GM12865 (cell line): ENCODE measurements at regions not wholly inside any gene's neighbourhood (a gene's known extent, or its start where the extent isn't known, plus 50 kb on each side); places are given as distances from the start of the nearest gene placed in this dataset.
"Not testable (repeated sequence)": the region's sequence is repeated elsewhere in the genome, so short reads cannot be mapped to it uniquely, and the experiment has no call there.

ENCODE experiments used
- DNase-seq: peaks from one replicate; pipeline ENCODE4 v3.0.0; 2010; ENCODE audit warnings: low read depth
- H3K4me3 ChIP-seq: 2 replicates; pipeline ENCODE4 v1.5.1; 2011; ENCODE audit warnings: mild to moderate bottlenecking, low read depth, low read length, control low read depth
- TF ChIP-seq, protein P1 (sequence below): IDR thresholded peaks from 2 replicates; pipeline ENCODE4 v1.5.1; 2011; ENCODE audit warnings: low read length, control low read depth, low read depth, inconsistent platforms; ENCODE audit not compliant: insufficient read depth; ENCODE audit errors: missing control alignments

DNA sequence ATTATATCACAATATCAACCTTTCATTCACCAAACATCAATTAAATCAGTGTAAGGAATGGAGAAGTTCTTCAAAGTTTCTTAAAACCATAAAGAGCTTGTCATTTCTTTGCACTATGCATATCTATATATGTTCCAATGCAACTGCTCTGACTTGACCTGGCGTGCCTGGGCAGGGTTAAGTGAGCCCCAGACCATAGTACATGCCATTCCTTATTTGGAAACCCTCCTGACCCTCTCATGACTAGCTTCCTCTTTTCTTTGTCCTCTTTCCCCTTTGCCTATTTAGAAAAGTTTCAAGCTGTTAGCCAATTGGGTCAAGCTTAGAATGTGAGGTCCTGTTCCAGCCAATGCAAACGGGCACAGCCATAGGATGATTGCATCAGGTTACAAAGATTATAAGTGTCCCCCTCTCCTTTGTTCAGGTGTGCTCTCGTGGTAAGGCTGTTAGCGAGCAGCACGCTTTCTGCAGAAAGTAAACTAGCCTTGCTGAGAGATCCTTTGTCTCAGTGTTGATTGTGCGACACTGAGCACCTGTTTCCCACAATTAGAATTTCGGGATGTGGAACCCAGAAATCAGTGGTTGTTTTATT lies 78.2 kb upstream of the UXS1 start:
- peak; percentile 14 for DNase-seq
- no peak overlapping the region for H3K4me3 ChIP-seq
- TF ChIP-seq, protein P1, sequence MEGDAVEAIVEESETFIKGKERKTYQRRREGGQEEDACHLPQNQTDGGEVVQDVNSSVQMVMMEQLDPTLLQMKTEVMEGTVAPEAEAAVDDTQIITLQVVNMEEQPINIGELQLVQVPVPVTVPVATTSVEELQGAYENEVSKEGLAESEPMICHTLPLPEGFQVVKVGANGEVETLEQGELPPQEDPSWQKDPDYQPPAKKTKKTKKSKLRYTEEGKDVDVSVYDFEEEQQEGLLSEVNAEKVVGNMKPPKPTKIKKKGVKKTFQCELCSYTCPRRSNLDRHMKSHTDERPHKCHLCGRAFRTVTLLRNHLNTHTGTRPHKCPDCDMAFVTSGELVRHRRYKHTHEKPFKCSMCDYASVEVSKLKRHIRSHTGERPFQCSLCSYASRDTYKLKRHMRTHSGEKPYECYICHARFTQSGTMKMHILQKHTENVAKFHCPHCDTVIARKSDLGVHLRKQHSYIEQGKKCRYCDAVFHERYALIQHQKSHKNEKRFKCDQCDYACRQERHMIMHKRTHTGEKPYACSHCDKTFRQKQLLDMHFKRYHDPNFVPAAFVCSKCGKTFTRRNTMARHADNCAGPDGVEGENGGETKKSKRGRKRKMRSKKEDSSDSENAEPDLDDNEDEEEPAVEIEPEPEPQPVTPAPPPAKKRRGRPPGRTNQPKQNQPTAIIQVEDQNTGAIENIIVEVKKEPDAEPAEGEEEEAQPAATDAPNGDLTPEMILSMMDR = no peak

DNA sequence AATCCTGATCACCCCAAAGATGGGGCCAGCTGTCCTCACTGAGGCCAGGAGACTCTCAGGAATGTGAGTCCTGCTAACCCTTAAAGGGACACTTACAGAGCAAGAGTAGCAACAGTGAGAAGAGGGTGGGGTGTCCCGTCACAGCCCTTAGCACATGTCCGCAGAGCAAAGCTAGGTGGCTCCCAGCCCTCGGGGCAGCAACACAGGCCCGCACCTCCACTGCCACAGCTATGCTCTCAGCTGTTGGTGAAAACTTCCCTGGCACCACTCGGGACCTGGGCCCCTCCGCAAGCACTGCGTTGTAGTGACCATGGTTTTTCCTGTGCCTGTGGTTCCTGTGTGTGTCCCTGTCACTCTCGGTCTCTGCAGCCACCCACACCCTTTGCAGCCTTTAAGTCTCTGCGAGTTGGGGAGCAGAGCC lies 76.4 kb upstream of the UXS1 start:
- no peak overlapping the region for H3K4me3 ChIP-seq
- TF ChIP-seq, protein P1 = no peak

DNA sequence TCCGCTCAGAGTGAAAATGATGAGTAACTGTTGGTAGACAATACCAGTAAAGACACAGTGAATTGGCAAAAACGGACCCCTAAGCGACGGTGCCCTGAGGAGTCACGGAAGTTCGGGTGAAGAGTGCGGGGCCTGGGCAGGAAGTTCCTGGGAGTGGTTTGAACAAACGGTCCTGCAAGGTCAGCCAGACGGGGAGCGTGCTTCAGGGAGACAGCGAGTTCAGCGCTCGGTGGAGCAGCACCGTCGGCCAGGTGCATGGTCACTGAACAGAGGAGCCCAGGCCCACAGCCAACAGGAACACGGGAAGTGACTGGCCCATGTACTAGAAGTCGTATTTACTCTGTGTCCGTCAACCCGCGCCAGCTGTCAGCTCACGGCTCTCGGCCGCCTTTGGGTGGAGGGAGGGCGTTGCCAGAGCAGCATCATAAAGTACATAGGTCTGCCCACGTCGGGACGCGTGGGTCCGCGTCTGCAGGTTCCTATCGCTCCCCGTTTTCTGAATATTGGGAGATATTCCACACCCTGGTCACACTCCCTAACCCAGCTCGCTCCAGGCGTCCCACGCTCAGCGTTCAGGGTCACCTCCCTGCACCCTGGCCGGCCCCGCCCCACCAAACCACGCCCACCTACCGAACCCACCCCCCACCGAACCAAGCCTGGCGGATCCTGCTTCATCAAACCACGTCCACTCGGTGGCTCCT lies 75.6 kb upstream of the UXS1 start:
- DNase-seq = peak; percentile 26

More for the DNA sequence above, 76.4 kb upstream of the UXS1 start:
- no peak for DNase-seq

DNA sequence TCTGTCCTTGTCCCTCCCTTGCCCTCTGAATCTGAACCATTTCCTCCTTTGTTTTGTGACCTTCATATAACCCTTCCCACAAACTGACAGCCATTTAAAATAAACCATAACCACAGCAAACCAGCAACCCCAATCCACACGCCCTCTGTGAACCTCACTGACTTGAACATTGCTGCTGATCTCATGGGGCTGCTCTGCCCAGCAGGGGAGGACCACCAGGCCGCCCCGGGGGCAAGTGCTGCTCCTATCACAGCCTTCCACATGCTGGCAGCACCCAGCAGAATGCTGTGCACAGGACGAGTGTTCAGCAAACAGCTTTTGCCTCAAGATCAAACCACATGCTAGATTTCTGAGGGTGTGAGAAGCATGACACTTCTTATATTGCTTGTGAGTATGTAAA lies 73.9 kb upstream of the UXS1 start:
- TF ChIP-seq, protein P1 = no peak
- DNase-seq = no peak
- no peak overlapping the region for H3K4me3 ChIP-seq

More for the DNA sequence above, 75.6 kb upstream of the UXS1 start:
- H3K4me3 ChIP-seq = no peak overlapping the region
- TF ChIP-seq, protein P1 = no peak

DNA sequence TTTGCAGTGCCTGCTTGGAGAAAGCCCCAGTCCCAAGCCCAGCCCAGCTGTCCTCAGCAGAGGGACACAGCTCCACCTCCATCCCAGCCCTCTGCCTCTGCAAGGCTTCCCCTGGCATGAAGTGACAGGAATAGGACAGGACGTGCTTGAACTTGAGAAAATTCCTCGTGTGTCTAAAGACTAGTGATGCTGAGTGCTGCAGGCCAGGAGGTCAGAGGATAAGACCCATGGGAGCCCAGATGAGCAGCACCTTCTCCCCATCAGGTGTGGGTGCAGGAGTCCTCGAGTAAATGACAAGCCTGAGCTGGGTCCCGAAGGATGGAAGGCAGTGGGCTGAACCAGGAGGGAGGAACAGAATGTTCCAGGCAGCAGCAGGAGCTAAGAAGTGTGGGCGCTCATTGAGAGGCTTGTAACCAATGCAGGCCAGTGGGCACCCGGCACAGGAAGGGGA lies 67.8 kb upstream of the UXS1 start:
- TF ChIP-seq, protein P1 = no peak
- no peak overlapping the region for H3K4me3 ChIP-seq
- no peak for DNase-seq

DNA sequence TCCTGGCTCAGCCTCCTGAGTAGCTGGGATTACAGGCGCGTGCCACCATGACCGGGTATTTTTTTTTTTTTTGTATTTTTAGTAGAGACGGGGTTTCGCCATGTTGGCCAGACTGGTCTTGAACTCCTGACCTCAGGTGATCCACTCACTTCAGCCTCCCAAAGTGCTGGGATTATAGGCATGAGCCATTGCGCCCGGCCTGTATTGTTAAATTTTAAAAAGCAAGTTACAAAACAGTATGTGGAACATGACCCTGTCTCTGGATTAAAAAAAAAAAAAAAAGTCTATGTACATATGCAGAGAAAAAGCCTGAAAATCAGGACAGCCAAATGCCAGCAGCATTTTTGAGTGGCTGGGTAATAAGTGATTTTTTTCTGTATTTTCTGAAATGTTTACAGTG lies 64.8 kb upstream of the UXS1 start:
- not testable (repeated sequence) for DNase-seq, H3K4me3 ChIP-seq

DNA sequence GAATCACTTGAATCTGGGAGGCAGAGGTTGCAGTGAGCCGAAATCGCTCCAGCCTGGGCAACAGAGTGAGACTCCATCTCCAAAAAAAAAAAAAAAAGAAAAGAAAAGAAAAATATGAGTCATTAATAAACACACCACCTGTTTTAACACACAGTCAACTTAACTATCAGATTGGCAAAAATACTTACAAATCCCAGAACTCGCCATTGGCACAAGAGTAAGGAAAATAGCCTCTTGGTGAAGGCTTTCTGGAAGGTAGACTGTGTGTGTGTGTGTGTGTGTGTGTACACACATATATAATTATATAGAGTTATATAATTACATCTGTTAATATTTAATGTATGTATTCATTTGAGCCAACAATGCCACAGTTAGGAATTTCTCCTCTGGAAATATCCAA lies 63.7 kb upstream of the UXS1 start:
- TF ChIP-seq, protein P1 = no peak
- DNase-seq = no peak
- H3K4me3 ChIP-seq = no peak overlapping the region
